ENCODE measurements at regions not wholly inside any gene's neighbourhood (a gene's known extent, or its start where the extent isn't known, plus 50 kb on each side); places are given as distances from the start of the nearest gene placed in this dataset.

DNA sequence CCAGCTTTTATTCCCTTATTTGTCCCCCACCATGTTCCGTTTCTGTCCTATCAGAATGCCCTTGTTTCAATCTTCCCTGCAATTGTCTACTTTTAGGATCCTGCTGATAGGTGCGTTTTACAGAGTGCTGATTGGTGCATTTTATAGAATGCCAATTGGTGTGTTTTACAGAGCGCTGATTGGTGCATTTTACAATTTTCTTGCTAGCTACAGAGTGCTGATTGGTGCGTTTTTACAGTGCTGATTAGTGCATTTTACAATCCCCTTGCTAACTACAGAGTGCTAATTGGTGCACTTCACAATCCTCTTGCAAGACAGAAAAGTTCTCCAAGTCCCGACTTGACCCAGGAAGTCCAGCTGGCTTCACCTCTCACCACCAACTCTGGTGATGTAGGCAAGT, 161.6 kb upstream of the CDYL start:
- TF ChIP-seq, protein P1, sequence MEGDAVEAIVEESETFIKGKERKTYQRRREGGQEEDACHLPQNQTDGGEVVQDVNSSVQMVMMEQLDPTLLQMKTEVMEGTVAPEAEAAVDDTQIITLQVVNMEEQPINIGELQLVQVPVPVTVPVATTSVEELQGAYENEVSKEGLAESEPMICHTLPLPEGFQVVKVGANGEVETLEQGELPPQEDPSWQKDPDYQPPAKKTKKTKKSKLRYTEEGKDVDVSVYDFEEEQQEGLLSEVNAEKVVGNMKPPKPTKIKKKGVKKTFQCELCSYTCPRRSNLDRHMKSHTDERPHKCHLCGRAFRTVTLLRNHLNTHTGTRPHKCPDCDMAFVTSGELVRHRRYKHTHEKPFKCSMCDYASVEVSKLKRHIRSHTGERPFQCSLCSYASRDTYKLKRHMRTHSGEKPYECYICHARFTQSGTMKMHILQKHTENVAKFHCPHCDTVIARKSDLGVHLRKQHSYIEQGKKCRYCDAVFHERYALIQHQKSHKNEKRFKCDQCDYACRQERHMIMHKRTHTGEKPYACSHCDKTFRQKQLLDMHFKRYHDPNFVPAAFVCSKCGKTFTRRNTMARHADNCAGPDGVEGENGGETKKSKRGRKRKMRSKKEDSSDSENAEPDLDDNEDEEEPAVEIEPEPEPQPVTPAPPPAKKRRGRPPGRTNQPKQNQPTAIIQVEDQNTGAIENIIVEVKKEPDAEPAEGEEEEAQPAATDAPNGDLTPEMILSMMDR (IDR thresholded peaks at IDR 0.05): no peak
- TF ChIP-seq POLR2A (IDR thresholded peaks at IDR 0.05) (no peak), POLR2AphosphoS5 (IDR thresholded peaks at IDR 0.05) (no peak), EP300 (IDR thresholded peaks at IDR 0.05) (no peak)
